HepG2 (cell line): ENCODE measurements at regions not wholly inside any gene's neighbourhood (a gene's known extent, or its start where the extent isn't known, plus 50 kb on each side); places are given as distances from the start of the nearest gene placed in this dataset.

Experiments
- CCAR2 ChIP-seq: fragments of 200-400 bp; formaldehyde crosslinking; optimal IDR thresholded peaks from 2 replicates; pipeline ENCODE3; 2018; ENCODE audit warnings: low read depth, mild to moderate bottlenecking, low read length, moderate library complexity
- DMTF1 ChIP-seq: sonication (generic); formaldehyde crosslinking; IDR thresholded peaks from 2 replicates; pipeline ENCODE4 v1.4.0; 2020; ENCODE audit warnings: mild to moderate bottlenecking, missing genetic modification reagents
- DZIP1 ChIP-seq: sonication (generic); formaldehyde crosslinking; IDR thresholded peaks from 2 replicates; pipeline ENCODE4 v1.5.0; 2020; ENCODE audit warnings: mild to moderate bottlenecking, missing genetic modification reagents
- EHMT2 ChIP-seq: fragments of 200-600 bp; sonication (generic); IDR thresholded peaks from 2 replicates; pipeline ENCODE4 v1.7.0; 2017; ENCODE audit warnings: antibody characterized with exemption, low read depth, low read length, borderline replicate concordance
- FOXO1 ChIP-seq: sonication (generic); formaldehyde crosslinking; IDR thresholded peaks from 2 replicates; pipeline ENCODE4 v1.4.0; 2020; ENCODE audit warnings: missing genetic modification reagents
- GRHL1 ChIP-seq: sonication (generic); formaldehyde crosslinking; conservative IDR thresholded peaks from 2 replicates; pipeline ENCODE4 v1.8.0; 2022; ENCODE audit warnings: missing genetic modification reagents
- NCOA1 ChIP-seq: sonication (generic); formaldehyde crosslinking; IDR thresholded peaks from 2 replicates; pipeline ENCODE4 v1.9.0; 2021; ENCODE audit warnings: missing genetic modification reagents
- NCOA5 ChIP-seq: sonication (generic); formaldehyde crosslinking; IDR thresholded peaks from 2 replicates; pipeline ENCODE4 v1.4.0; 2020; ENCODE audit warnings: missing genetic modification reagents
- NFRKB ChIP-seq: fragments of 450-650 bp; IDR thresholded peaks from 2 replicates; pipeline ENCODE4 v1.6.1; 2017
- PAX8 ChIP-seq: sonication (generic); formaldehyde crosslinking; IDR thresholded peaks from 2 replicates; pipeline ENCODE4 v1.8.0; 2022; ENCODE audit warnings: mild to moderate bottlenecking, missing genetic modification reagents, borderline replicate concordance
- PRDM4 ChIP-seq: sonication (generic); formaldehyde crosslinking; IDR thresholded peaks from 2 replicates; pipeline ENCODE4 v1.9.0; 2021; ENCODE audit warnings: missing genetic modification reagents, borderline replicate concordance
- TIGD3 ChIP-seq: sonication (generic); formaldehyde crosslinking; IDR thresholded peaks from 2 replicates; pipeline ENCODE4 v1.5.1; 2020; ENCODE audit warnings: mild to moderate bottlenecking, missing genetic modification reagents, borderline replicate concordance
- ZBTB21 ChIP-seq: sonication (generic); formaldehyde crosslinking; IDR thresholded peaks from 2 replicates; pipeline ENCODE4 v1.4.0; 2020; ENCODE audit warnings: missing genetic modification reagents
- ZBTB37 ChIP-seq: sonication (generic); formaldehyde crosslinking; IDR thresholded peaks from 2 replicates; pipeline ENCODE4 v1.4.0; 2020; ENCODE audit warnings: mild to moderate bottlenecking, missing genetic modification reagents
- ZBTB38 ChIP-seq: sonication (generic); formaldehyde crosslinking; IDR thresholded peaks from 2 replicates; pipeline ENCODE4 v1.5.1; 2020; ENCODE audit warnings: mild to moderate bottlenecking, missing genetic modification reagents
- ZNF30 ChIP-seq: sonication (generic); formaldehyde crosslinking; IDR thresholded peaks from 2 replicates; pipeline ENCODE4 v1.5.0; 2020; ENCODE audit warnings: mild to moderate bottlenecking, missing genetic modification reagents
- ZSCAN30 ChIP-seq: sonication (generic); formaldehyde crosslinking; IDR thresholded peaks from 2 replicates; pipeline ENCODE4 v1.5.0; 2020; ENCODE audit warnings: mild to moderate bottlenecking, missing genetic modification reagents

- no peak for TF ChIP-seq DMTF1 (CRISPR knock-in tag)
- no peak for TF ChIP-seq NCOA5 (CRISPR knock-in tag)
- no peak for TF ChIP-seq GRHL1 (CRISPR knock-in tag)
- no peak for TF ChIP-seq ZSCAN30 (CRISPR knock-in tag)
- TF ChIP-seq TIGD3 (CRISPR knock-in tag): no peak
- no peak for TF ChIP-seq PRDM4 (CRISPR knock-in tag)
- TF ChIP-seq NFRKB: no peak
- TF ChIP-seq EHMT2: no peak
- TF ChIP-seq NCOA1 (CRISPR knock-in tag): peak; percentile 30; the same call in 1 of the 2 replicates
- TF ChIP-seq FOXO1: peak; percentile 30; the same call in 1 of the 2 replicates
- TF ChIP-seq CCAR2: peak; percentile 42
- TF ChIP-seq DZIP1 (CRISPR knock-in tag): no peak
- no peak; the same call in 1 of the 2 replicates for TF ChIP-seq ZBTB21 (CRISPR knock-in tag)
- no peak for TF ChIP-seq ZBTB38 (CRISPR knock-in tag)
- no peak for TF ChIP-seq ZBTB37 (CRISPR knock-in tag)
- no peak for TF ChIP-seq ZNF30 (CRISPR knock-in tag)
- no peak for TF ChIP-seq PAX8 (CRISPR knock-in tag)
These were observed 63.6 kb upstream of the TRIM24 start (continued) for GRCh38 chr7:138396251-138397070.
